Nephron progenitor cell (in vitro differentiated cells): ENCODE measurements at regions not wholly inside any gene's neighbourhood (a gene's known extent, or its start where the extent isn't known, plus 50 kb on each side); places are given as distances from the start of the nearest gene placed in this dataset.

ENCODE experiments used
- DNase-seq: peaks from one replicate; pipeline ENCODE4 v3.0.0; 2021
- H3K27ac Mint-ChIP-seq: 2 replicates; pipeline ENCODE4 v1.8.0; 2021; ENCODE audit warnings: mild to moderate bottlenecking, moderate library complexity, mixed read lengths
- H3K27me3 Mint-ChIP-seq: 2 replicates; pipeline ENCODE4 v1.8.0; 2021; ENCODE audit warnings: mild to moderate bottlenecking, low read depth, mixed read lengths; ENCODE audit not compliant: poor library complexity
- H3K36me3 Mint-ChIP-seq: 2 replicates; pipeline ENCODE4 v1.8.0; 2021; ENCODE audit warnings: low read depth, mixed read lengths
- H3K4me1 Mint-ChIP-seq: 2 replicates; pipeline ENCODE4 v1.8.0; 2021; ENCODE audit warnings: mixed read lengths
- H3K4me3 Mint-ChIP-seq: 2 replicates; pipeline ENCODE4 v1.8.0; 2021; ENCODE audit warnings: mild to moderate bottlenecking, moderate library complexity, mixed read lengths
- H3K9me3 Mint-ChIP-seq: 2 replicates; pipeline ENCODE4 v1.8.0; 2021; ENCODE audit warnings: mild to moderate bottlenecking, moderate library complexity, mixed read lengths
- TF ChIP-seq, protein P1 (sequence below): fragments of 200-600 bp; sonication (generic); IDR thresholded peaks from 2 replicates; pipeline ENCODE4 v1.5.0; 2021; ENCODE audit warnings: antibody characterized with exemption

GRCh38 chr4:54915276-54915675 is 210.1 kb downstream of the KDR start:
- no peaks in the 10 kb centered on the region for H3K27me3 Mint-ChIP-seq
- TF ChIP-seq, protein P1, sequence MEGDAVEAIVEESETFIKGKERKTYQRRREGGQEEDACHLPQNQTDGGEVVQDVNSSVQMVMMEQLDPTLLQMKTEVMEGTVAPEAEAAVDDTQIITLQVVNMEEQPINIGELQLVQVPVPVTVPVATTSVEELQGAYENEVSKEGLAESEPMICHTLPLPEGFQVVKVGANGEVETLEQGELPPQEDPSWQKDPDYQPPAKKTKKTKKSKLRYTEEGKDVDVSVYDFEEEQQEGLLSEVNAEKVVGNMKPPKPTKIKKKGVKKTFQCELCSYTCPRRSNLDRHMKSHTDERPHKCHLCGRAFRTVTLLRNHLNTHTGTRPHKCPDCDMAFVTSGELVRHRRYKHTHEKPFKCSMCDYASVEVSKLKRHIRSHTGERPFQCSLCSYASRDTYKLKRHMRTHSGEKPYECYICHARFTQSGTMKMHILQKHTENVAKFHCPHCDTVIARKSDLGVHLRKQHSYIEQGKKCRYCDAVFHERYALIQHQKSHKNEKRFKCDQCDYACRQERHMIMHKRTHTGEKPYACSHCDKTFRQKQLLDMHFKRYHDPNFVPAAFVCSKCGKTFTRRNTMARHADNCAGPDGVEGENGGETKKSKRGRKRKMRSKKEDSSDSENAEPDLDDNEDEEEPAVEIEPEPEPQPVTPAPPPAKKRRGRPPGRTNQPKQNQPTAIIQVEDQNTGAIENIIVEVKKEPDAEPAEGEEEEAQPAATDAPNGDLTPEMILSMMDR: no peak
- no peak for DNase-seq
- H3K27ac Mint-ChIP-seq: no peak overlapping the region
- no peaks in the 10 kb centered on the region for H3K36me3 Mint-ChIP-seq
- H3K4me3 Mint-ChIP-seq: no peak overlapping the region
- H3K9me3 Mint-ChIP-seq: no peaks in the 10 kb centered on the region
- peaks cover 5% of the 10 kb centered on the region for H3K4me1 Mint-ChIP-seq

DNA sequence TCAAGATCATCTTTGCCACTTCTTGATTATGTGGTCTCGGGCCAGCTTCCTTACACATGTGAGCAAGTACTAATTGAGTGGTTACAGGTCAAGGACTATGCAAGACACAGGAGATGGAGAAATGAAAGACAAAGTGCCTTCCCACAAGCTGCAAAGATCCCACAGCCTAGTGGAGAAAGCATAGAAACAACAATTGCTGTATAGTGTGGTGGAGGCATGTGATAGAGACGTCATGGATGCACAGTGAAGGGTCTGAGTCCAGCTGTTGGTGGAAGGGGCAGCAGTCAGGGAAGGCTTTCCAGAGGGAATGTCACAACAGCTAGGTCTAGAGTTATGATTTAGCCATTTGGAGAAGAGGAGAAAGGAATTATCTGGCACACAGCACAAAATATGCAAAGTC is 210.6 kb downstream of the KDR start:
- no peak for DNase-seq
- Mint-ChIP-seq H3K9me3 (no peaks in the 10 kb centered on the region), H3K4me1 (peaks cover 5% of the 10 kb centered on the region), H3K27ac (no peak overlapping the region), H3K27me3 (no peaks in the 10 kb centered on the region), H3K36me3 (no peaks in the 10 kb centered on the region), H3K4me3 (no peak overlapping the region)
- TF ChIP-seq, protein P1: no peak

DNA sequence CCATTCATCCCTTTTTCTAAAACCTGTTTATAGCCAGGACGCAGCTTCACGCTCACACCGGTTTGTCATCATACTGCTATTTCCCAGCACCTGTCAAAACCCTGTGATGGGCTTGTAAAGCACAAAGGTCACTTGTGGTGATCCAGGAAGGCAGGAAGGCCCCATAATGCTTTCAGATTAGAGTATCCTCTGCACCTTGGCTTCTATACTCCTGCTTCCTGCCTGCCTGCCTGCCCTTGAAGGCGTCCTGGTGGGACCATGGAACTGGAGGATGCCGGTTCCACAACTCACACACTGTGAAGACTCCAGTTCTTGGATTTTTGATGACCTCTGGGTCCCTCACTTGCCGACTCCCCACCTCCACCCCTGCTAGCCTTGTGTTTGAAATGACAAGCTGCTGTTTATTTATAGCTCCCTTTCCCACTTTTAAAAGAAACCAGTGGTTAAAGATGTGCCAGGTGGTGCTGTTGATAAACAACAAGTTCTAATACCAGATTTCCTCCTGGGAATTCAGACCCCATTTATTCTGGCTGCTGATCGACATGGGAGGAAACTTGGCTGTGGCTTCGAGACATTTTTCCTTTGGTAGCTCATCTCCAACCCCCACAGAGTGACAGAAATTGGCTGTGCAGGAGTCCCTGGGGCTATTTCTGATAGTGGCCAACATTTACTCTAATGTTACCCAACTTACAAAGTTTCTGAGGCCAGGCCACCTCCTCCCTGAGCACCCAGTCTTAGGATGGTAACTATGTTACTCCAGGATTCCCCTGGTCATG is 211.5 kb downstream of the KDR start:
- H3K4me3 Mint-ChIP-seq: no peak overlapping the region
- DNase-seq: no peak

GRCh38 chr4:54912155-54912554 is 213.2 kb downstream of the KDR start:
- Mint-ChIP-seq H3K27ac (no peak overlapping the region), H3K4me1 (no peaks in the 10 kb centered on the region), H3K9me3 (peaks cover 14% of the 10 kb centered on the region), H3K4me3 (no peak overlapping the region), H3K36me3 (peaks cover 9% of the 10 kb centered on the region), H3K27me3 (no peaks in the 10 kb centered on the region)
- DNase-seq: no peak
- TF ChIP-seq, protein P1: no peak

More for the DNA sequence above, 211.5 kb downstream of the KDR start:
- Mint-ChIP-seq H3K4me1 (peaks cover 5% of the 10 kb centered on the region), H3K9me3 (no peaks in the 10 kb centered on the region), H3K36me3 (no peaks in the 10 kb centered on the region), H3K27me3 (no peaks in the 10 kb centered on the region), H3K27ac (peak overlapping the region; percentile 49)
- TF ChIP-seq, protein P1: no peak

DNA sequence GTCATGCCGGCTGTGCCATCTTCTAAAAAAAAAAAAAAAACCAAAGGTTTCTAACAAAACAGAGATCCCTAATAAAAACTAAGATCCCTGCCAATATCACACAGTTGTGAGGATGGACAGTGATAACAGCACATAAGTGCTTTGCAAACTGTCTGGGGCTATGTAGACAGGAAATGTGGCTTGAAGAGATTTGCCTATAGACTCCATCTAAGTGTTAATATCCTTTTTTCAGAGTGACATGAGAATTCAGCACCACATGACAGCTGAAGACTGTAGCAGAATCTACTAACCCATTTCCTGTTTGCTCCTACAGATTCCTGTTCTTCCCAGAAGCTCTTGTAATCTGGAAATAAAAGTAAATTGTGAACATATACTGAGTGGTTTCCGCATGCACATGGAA is 215.4 kb downstream of the KDR start:
- H3K36me3 Mint-ChIP-seq: peaks cover 10% of the 10 kb centered on the region
- H3K4me3 Mint-ChIP-seq: no peak overlapping the region
- DNase-seq: no peak
- H3K27ac Mint-ChIP-seq: no peak overlapping the region
- no peaks in the 10 kb centered on the region for H3K4me1 Mint-ChIP-seq
- TF ChIP-seq, protein P1: no peak
- no peaks in the 10 kb centered on the region for H3K27me3 Mint-ChIP-seq
- peaks cover 27% of the 10 kb centered on the region for H3K9me3 Mint-ChIP-seq

GRCh38 chr4:54908763-54909162 is 216.6 kb downstream of the KDR start:
- Mint-ChIP-seq H3K27ac (no peak overlapping the region), H3K36me3 (peaks cover 10% of the 10 kb centered on the region), H3K4me1 (no peaks in the 10 kb centered on the region), H3K4me3 (no peak overlapping the region), H3K9me3 (peaks cover 27% of the 10 kb centered on the region), H3K27me3 (no peaks in the 10 kb centered on the region)
- TF ChIP-seq, protein P1: no peak
- no peak for DNase-seq
